ENCODE measurements at regions not wholly inside any gene's neighbourhood (a gene's known extent, or its start where the extent isn't known, plus 50 kb on each side); places are given as distances from the start of the nearest gene placed in this dataset.
"Not testable (repeated sequence)": the region's sequence is repeated elsewhere in the genome, so short reads cannot be mapped to it uniquely, and the experiment has no call there.

DNA sequence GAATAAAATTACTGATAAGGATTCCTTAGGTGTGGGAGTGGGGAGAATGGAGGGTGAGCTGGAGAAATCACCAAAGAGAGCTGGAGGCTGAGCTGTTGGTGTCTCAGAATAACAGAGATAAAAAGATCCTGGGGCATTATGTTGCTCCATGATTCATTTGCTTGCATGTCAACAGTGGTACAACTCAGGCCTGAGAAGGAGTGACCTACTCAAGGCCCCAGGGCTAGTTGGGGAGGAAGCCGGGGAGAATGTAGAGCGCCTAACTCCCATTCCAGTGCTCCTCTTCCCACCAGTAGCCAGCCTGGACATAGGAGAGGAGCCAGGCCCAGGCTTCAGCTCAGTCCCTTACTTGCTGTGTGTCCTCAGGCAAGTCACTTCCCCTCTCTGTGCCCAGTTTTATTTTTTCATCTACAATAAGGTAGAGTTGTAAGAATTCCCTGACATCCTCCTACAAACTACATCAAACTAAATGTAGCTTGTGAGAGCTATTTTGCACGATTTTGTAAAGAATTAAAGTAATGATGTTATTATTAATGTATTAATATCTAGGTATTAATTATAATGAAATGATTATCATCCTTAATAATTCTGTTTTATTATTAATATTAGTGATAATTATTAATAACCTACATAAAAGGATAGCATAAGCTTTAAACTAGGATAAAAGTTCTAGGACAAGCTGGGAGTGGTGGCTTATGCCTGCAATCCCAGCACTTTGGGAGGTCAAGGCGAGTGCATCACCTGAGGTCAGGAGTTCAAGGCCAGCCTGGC lies 250.9 kb upstream of the SULF2 start:
- H3K9me3 ChIP-seq, result no peaks in the 10 kb centered on the region
- DNase-seq (no peak), ATAC-seq (no peak)
- no peak overlapping the region for H3K27ac ChIP-seq
- no peaks in the 10 kb centered on the region for H3K4me1 ChIP-seq
- H3K36me3 ChIP-seq (replicated peaks in 1 of 2; ENCODE audit: insufficient read depth in 1 of 2, low read depth in 2 of 2), result no peaks in the 10 kb centered on the region
- WGBS, 2 donors, result 66 to 83% methylated on average over 4 of the region's 4 CpGs
- intact Hi-C loops (cut with DNase I), result no loop called here
- H3K4me3 ChIP-seq, result no peak overlapping the region
- no peak for TF ChIP-seq POLR2A (IDR thresholded peaks at IDR 0.05)
- TF ChIP-seq, protein P1, sequence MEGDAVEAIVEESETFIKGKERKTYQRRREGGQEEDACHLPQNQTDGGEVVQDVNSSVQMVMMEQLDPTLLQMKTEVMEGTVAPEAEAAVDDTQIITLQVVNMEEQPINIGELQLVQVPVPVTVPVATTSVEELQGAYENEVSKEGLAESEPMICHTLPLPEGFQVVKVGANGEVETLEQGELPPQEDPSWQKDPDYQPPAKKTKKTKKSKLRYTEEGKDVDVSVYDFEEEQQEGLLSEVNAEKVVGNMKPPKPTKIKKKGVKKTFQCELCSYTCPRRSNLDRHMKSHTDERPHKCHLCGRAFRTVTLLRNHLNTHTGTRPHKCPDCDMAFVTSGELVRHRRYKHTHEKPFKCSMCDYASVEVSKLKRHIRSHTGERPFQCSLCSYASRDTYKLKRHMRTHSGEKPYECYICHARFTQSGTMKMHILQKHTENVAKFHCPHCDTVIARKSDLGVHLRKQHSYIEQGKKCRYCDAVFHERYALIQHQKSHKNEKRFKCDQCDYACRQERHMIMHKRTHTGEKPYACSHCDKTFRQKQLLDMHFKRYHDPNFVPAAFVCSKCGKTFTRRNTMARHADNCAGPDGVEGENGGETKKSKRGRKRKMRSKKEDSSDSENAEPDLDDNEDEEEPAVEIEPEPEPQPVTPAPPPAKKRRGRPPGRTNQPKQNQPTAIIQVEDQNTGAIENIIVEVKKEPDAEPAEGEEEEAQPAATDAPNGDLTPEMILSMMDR (IDR thresholded peaks at IDR 0.05), result no peak
- H3K27me3 ChIP-seq, result no peaks in the 10 kb centered on the region

DNA sequence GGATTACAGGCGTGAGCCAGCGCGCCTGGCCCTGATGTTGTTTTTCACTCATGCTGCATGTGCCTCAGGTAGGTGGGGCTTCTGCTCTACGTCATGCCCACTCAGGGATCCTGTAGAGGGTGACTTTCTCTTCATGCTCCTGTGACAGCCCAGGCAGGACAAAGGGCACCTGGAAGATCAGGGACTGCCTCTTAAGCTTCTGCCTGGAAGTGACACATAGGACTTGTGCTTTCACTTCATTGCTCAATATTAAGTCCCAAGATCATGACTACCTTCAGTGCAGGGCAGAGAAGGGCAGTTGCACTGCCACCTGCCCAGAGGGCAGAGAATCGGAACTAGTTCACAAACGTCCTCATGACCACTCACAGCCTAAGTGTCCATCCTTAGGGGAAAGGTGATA lies 249.5 kb upstream of the SULF2 start:
- intact Hi-C loops (cut with DNase I), result no loop called here

DNA sequence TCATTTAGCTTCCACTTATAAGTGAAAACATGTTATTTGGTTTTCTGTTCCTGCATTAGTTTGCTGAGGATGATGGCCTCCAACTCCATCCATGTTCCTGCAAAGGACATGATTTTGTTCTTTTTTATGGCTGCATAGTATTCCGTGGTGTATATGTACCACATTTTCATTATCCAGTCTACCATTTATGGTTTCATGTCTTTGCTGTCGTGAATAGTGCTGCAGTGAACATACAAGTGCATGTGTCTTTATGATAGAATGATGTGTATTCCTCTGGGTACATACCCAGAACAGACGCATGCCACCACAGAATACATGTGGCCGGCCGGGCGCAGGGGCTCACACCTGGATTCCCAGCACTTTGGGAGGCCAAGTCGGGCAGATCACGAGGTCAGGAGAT lies 247.7 kb upstream of the SULF2 start:
- intact Hi-C loops (cut with DNase I); ATAC-seq; DNase-seq; H3K36me3 ChIP-seq (replicated peaks in 1 of 2; ENCODE audit: insufficient read depth in 1 of 2, low read depth in 2 of 2); H3K27ac ChIP-seq; H3K27me3 ChIP-seq; H3K4me1 ChIP-seq; H3K4me3 ChIP-seq; H3K9me3 ChIP-seq: not testable (repeated sequence)
- 78 to 82% methylated on average over 8 of the region's 8 CpGs for WGBS, 2 donors

More for the DNA sequence above, 249.5 kb upstream of the SULF2 start:
- no peak for TF ChIP-seq POLR2A (IDR thresholded peaks at IDR 0.05)
- TF ChIP-seq, protein P1 (IDR thresholded peaks at IDR 0.05), result no peak
- ATAC-seq (no peak), DNase-seq (no peak)
- Histone ChIP-seq H3K27ac (no peak overlapping the region), H3K27me3 (no peaks in the 10 kb centered on the region), H3K36me3 (replicated peaks in 1 of 2; ENCODE audit: insufficient read depth in 1 of 2, low read depth in 2 of 2) (no peaks in the 10 kb centered on the region), H3K4me1 (no peaks in the 10 kb centered on the region), H3K9me3 (no peaks in the 10 kb centered on the region), H3K4me3 (no peak overlapping the region)
- WGBS, 2 donors, result 75 to 85% methylated on average over 3 to 6 of the region's 6 CpGs

DNA sequence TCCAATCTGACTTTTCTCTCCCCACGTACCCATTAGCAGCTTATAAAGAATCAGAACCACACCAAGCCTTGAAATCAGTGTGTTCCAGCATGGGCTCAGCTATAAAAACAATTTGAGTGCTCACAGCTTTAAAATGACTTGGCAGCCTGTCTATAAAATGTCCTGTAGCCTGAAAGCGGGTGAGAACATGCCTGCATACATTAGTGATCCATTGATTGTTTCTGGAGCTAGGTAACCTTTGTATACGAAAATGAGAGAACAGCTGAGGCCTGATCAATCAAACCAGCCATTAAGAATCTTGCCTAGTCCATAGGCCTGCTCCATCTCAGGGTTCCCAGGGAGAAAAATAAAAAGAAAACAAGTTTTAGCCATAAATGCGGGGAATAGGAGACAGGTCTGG lies 245.8 kb upstream of the SULF2 start:
- DNase-seq, result no peak

DNA sequence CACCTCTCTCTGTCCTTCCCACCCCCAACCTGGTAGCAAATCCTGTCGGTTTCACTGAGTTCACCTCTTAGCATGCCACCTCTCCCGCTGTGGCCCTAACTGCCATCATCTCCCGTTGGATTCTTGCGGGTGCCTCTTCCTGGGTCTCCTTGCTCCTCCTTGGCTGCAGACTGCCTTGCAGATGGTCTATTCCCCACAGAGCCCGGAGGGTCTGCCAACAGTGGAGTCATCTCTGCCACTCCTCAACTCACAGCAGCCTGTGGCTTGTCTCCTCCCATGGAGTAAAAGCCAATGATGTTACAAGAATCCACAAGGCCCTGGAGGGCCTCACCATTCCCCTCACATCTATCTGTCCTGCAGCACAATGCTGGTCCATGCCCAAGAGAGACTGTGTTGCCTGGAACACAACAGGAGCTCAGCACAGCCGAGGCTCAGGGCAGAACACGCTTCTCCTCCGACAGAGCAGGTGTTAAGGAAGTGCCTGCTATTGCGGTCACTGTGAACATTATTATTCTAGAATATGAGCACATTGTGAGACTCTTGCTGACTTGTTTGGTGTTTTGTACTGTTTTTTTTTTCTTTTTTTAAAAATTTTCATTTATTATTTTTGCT lies 241.8 kb upstream of the SULF2 start:
- WGBS, 2 donors, result 70% methylated on average over 9 of the region's 9 CpGs
- Histone ChIP-seq H3K36me3 (replicated peaks in 1 of 2; ENCODE audit: insufficient read depth in 1 of 2, low read depth in 2 of 2) (no peaks in the 10 kb centered on the region), H3K9me3 (no peaks in the 10 kb centered on the region), H3K27ac (no peak overlapping the region), H3K4me1 (no peaks in the 10 kb centered on the region), H3K4me3 (no peak overlapping the region), H3K27me3 (no peaks in the 10 kb centered on the region)
- intact Hi-C loops (cut with DNase I), result no loop called here
- TF ChIP-seq, protein P1 (IDR thresholded peaks at IDR 0.05), result no peak
- TF ChIP-seq POLR2A (IDR thresholded peaks at IDR 0.05), result no peak
- ATAC-seq (no peak), DNase-seq (no peak)

More for the DNA sequence above, 245.8 kb upstream of the SULF2 start:
- H3K27me3 ChIP-seq, result no peaks in the 10 kb centered on the region
- H3K36me3 ChIP-seq (replicated peaks in 1 of 2; ENCODE audit: insufficient read depth in 1 of 2, low read depth in 2 of 2), result no peaks in the 10 kb centered on the region
- H3K4me3 ChIP-seq, result no peak overlapping the region
- WGBS, 2 donors, result 48 to 62% methylated on average over 4 of the region's 4 CpGs
- no peaks in the 10 kb centered on the region for H3K4me1 ChIP-seq
- no peak overlapping the region for H3K27ac ChIP-seq
- intact Hi-C loops (cut with DNase I), result no loop called here
- no peaks in the 10 kb centered on the region for H3K9me3 ChIP-seq
- no peak for TF ChIP-seq POLR2A (IDR thresholded peaks at IDR 0.05)
- TF ChIP-seq, protein P1 (IDR thresholded peaks at IDR 0.05), result no peak
- ATAC-seq, result no peak

All from body of pancreas (tissue), 4 donors.